Neural progenitor cell (in vitro differentiated cells): ENCODE measurements at regions not wholly inside any gene's neighbourhood (a gene's known extent, or its start where the extent isn't known, plus 50 kb on each side); places are given as distances from the start of the nearest gene placed in this dataset.

Source experiments
- DNase-seq: peaks from one replicate; pipeline ENCODE4 v3.0.0-alpha.2; 2016; ENCODE audit warnings: low spot score
- H2AFZ ChIP-seq: fragments of 200-600 bp; sonication (generic); replicated peaks from 2 replicates; pipeline ENCODE4 v1.6.1; 2016; ENCODE audit warnings: antibody characterized with exemption
- H3F3A ChIP-seq: fragments of 200-600 bp; sonication (generic); 2 replicates; pipeline ENCODE4 v1.6.1; 2016; ENCODE audit warnings: antibody characterized with exemption, low read depth
- H3K27ac ChIP-seq: fragments of 200-600 bp; sonication (generic); 2 replicates; pipeline ENCODE4 v1.5.1; 2016; ENCODE audit warnings: mild to moderate bottlenecking
- H3K27me3 ChIP-seq: fragments of 200-600 bp; sonication (generic); 2 replicates; pipeline ENCODE4 v1.6.1; 2016; ENCODE audit warnings: mild to moderate bottlenecking, moderate library complexity
- H3K36me3 ChIP-seq: fragments of 200-600 bp; sonication (generic); 2 replicates; pipeline ENCODE4 v1.5.1; 2016
- H3K4me1 ChIP-seq: fragments of 200-600 bp; sonication (generic); 2 replicates; pipeline ENCODE4 v1.6.1; 2016; ENCODE audit warnings: mixed run types
- H3K4me2 ChIP-seq: fragments of 200-600 bp; sonication (generic); 2 replicates; pipeline ENCODE4 v1.6.1; 2016
- H3K4me3 ChIP-seq: fragments of 200-600 bp; sonication (generic); 2 replicates; pipeline ENCODE4 v1.5.1; 2016
- H3K79me2 ChIP-seq: fragments of 200-600 bp; sonication (generic); 2 replicates; pipeline ENCODE4 v1.6.1; 2016; ENCODE audit warnings: low read depth
- H3K9ac ChIP-seq: fragments of 200-600 bp; sonication (generic); 2 replicates; pipeline ENCODE4 v1.6.1; 2016
- H3K9me3 ChIP-seq: fragments of 200-600 bp; sonication (generic); 2 replicates; pipeline ENCODE4 v1.5.1; 2016; ENCODE audit warnings: low read depth
- H4K20me1 ChIP-seq: fragments of 200-600 bp; sonication (generic); 2 replicates; pipeline ENCODE4 v1.6.1; 2016; ENCODE audit warnings: low read depth
- H3K27ac Mint-ChIP-seq: 3 replicates; pipeline ENCODE4 v1.8.0; 2021; ENCODE audit warnings: mixed read lengths
- H3K27me3 Mint-ChIP-seq: 2 replicates; pipeline ENCODE4 v1.8.0; 2022; ENCODE audit warnings: low read depth, mild to moderate bottlenecking, inconsistent platforms, moderate library complexity, mixed read lengths; ENCODE audit not compliant: insufficient read depth
- H3K36me3 Mint-ChIP-seq: 3 replicates; pipeline ENCODE4 v1.8.0; 2021; ENCODE audit warnings: mixed read lengths
- H3K4me1 Mint-ChIP-seq: 3 replicates; pipeline ENCODE4 v1.8.0; 2021; ENCODE audit warnings: mixed read lengths
- H3K4me3 Mint-ChIP-seq: 3 replicates; pipeline ENCODE4 v1.8.0; 2021; ENCODE audit warnings: mild to moderate bottlenecking, moderate library complexity, mixed read lengths
- H3K9me3 Mint-ChIP-seq: 3 replicates; pipeline ENCODE4 v1.8.0; 2020; ENCODE audit warnings: mixed read lengths
- EZH2 ChIP-seq: fragments of 200-600 bp; sonication (generic); IDR thresholded peaks from 2 replicates; pipeline ENCODE4 v1.6.1; 2017; ENCODE audit warnings: antibody characterized with exemption, mild to moderate bottlenecking, moderate library complexity
- EZH2phosphoT487 ChIP-seq: fragments of 200-600 bp; sonication (generic); IDR thresholded peaks from 2 replicates; pipeline ENCODE4 v1.6.1; 2017; ENCODE audit warnings: antibody characterized with exemption
- TF ChIP-seq, protein P1 (sequence below): fragments of 200-600 bp; sonication (generic); IDR thresholded peaks from 2 replicates; pipeline ENCODE4 v1.5.1; 2017; ENCODE audit warnings: antibody characterized with exemption, mild to moderate bottlenecking

DNA sequence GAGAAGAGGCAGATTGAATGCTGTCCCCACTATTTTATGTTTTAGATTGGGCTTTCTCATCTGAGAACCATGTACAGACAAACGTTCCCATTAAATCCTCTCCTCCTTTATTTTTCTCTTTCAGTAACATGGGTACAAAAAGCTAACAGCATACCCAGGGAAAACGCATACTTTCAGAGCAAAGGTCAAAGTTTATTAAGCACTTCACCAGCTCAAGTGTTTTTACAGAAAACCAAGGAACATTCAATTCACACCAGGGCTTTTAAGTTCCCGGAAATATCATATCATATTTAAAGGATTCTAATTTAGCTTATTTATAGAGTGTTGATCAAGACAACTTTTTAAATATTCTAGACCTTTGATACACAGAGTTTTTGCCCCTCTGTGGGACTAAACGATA, 271.5 kb upstream of the C1orf87 start:
- Mint-ChIP-seq H3K36me3 (no peaks in the 10 kb centered on the region), H3K27ac (no peak overlapping the region), H3K9me3 (no peaks in the 10 kb centered on the region), H3K4me1 (no peaks in the 10 kb centered on the region), H3K27me3 (no peaks in the 10 kb centered on the region), H3K4me3 (no peak overlapping the region)
- Histone ChIP-seq H3K4me3 (no peak overlapping the region), H3K79me2 (no peaks in the 10 kb centered on the region), H2AFZ (no peak overlapping the region), H3K4me2 (no peak overlapping the region), H3F3A (no peaks in the 10 kb centered on the region), H3K36me3 (no peaks in the 10 kb centered on the region), H4K20me1 (no peaks in the 10 kb centered on the region), H3K9ac (no peak overlapping the region), H3K9me3 (no peaks in the 10 kb centered on the region), H3K27me3 (no peaks in the 10 kb centered on the region), H3K27ac (no peak overlapping the region), H3K4me1 (no peaks in the 10 kb centered on the region)
- DNase-seq, result no peak
- TF ChIP-seq, protein P1, sequence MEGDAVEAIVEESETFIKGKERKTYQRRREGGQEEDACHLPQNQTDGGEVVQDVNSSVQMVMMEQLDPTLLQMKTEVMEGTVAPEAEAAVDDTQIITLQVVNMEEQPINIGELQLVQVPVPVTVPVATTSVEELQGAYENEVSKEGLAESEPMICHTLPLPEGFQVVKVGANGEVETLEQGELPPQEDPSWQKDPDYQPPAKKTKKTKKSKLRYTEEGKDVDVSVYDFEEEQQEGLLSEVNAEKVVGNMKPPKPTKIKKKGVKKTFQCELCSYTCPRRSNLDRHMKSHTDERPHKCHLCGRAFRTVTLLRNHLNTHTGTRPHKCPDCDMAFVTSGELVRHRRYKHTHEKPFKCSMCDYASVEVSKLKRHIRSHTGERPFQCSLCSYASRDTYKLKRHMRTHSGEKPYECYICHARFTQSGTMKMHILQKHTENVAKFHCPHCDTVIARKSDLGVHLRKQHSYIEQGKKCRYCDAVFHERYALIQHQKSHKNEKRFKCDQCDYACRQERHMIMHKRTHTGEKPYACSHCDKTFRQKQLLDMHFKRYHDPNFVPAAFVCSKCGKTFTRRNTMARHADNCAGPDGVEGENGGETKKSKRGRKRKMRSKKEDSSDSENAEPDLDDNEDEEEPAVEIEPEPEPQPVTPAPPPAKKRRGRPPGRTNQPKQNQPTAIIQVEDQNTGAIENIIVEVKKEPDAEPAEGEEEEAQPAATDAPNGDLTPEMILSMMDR, result no peak
- TF ChIP-seq EZH2 (no peak), EZH2phosphoT487 (no peak)

DNA sequence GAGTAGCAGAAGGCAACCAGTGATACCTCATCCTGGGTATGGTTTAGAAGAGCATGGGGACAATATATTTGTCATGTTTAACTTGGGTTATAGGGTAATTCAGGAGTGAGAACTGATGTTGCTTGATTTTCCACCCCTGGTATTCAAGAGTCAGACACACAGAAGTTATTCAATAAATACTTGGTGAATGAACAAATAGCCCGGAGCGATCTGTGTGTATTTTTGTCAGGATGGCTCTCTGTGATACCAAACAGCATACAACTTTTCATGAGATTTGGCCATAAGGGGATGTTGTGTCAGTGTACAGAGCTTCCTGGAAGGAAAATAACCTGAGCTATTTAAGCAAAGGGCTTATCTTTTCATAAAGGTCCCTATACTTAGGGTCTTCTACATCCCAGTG, 270.2 kb upstream of the C1orf87 start:
- no peaks in the 10 kb centered on the region for H3K27me3 ChIP-seq
- no peak overlapping the region for H3K27ac ChIP-seq
- H3K4me1 ChIP-seq, result no peaks in the 10 kb centered on the region
- DNase-seq, result no peak
- H2AFZ ChIP-seq, result no peak overlapping the region
- no peaks in the 10 kb centered on the region for H4K20me1 ChIP-seq
- no peaks in the 10 kb centered on the region for H3K36me3 ChIP-seq
- no peak overlapping the region for H3K4me3 Mint-ChIP-seq
- H3K4me1 Mint-ChIP-seq, result no peaks in the 10 kb centered on the region
- H3K79me2 ChIP-seq, result no peaks in the 10 kb centered on the region
- no peaks in the 10 kb centered on the region for H3K9me3 ChIP-seq
- no peak overlapping the region for H3K9ac ChIP-seq
- H3K4me2 ChIP-seq, result no peak overlapping the region
- TF ChIP-seq, protein P1, result no peak
- TF ChIP-seq EZH2phosphoT487 (no peak), EZH2 (no peak)
- H3F3A ChIP-seq, result no peaks in the 10 kb centered on the region
- no peaks in the 10 kb centered on the region for H3K9me3 Mint-ChIP-seq
- H3K27ac Mint-ChIP-seq, result no peak overlapping the region
- no peak overlapping the region for H3K4me3 ChIP-seq
- H3K27me3 Mint-ChIP-seq, result no peaks in the 10 kb centered on the region
- H3K36me3 Mint-ChIP-seq, result no peaks in the 10 kb centered on the region

DNA sequence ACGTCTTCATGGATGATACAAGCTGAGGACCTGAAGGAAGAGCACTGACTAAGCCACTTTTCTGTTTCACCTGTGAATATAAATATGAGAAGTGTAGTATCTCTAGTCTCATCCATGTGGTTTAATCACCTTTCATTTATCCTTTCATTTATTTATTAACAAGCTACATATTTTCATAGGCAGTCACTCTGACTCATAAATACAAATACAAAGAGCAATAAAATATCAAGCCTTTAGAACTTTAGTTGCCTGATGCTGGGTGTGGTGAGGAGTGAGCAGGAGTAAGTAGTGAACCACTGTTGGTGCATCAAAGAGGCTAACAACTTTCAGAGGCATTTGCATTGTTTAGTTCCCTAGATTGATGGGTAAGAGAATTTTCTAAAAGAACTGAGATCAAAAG, 269.0 kb upstream of the C1orf87 start:
- Histone ChIP-seq H3K9me3 (no peaks in the 10 kb centered on the region), H2AFZ (no peak overlapping the region), H3K4me1 (no peaks in the 10 kb centered on the region), H3K4me3 (no peak overlapping the region), H3K79me2 (no peaks in the 10 kb centered on the region), H3K27me3 (no peaks in the 10 kb centered on the region), H4K20me1 (no peaks in the 10 kb centered on the region), H3F3A (no peaks in the 10 kb centered on the region), H3K27ac (no peak overlapping the region), H3K9ac (no peak overlapping the region), H3K36me3 (no peaks in the 10 kb centered on the region), H3K4me2 (no peak overlapping the region)
- no peaks in the 10 kb centered on the region for H3K9me3 Mint-ChIP-seq
- no peaks in the 10 kb centered on the region for H3K4me1 Mint-ChIP-seq
- H3K36me3 Mint-ChIP-seq, result no peaks in the 10 kb centered on the region
- no peaks in the 10 kb centered on the region for H3K27me3 Mint-ChIP-seq
- no peak overlapping the region for H3K4me3 Mint-ChIP-seq
- H3K27ac Mint-ChIP-seq, result no peak overlapping the region
- TF ChIP-seq, protein P1, result no peak
- TF ChIP-seq EZH2, result no peak
- TF ChIP-seq EZH2phosphoT487, result no peak
- no peak for DNase-seq

DNA sequence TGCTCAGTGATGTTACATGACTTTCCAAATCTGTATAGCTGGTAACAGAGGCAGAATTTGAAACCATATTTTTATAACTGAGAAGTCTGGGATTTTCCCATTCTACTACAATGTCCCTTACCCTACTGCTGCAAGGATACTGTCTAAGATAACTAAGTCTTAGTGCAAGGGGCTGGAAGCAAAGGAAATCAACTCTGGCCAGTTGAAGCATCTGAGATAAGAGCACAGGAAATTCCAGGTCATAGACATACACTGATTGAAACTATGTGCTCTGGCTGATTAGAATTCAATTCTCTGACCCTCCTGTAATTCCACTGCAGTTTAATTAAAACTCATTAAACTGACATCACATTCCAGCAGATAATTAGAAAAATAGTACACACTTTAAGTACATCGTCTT, 267.7 kb upstream of the C1orf87 start:
- Histone ChIP-seq H3K27me3 (no peaks in the 10 kb centered on the region), H3K4me3 (no peak overlapping the region), H3K36me3 (no peaks in the 10 kb centered on the region), H4K20me1 (no peaks in the 10 kb centered on the region), H3K9me3 (no peaks in the 10 kb centered on the region), H3K79me2 (no peaks in the 10 kb centered on the region), H3K9ac (no peak overlapping the region), H3K4me2 (no peak overlapping the region), H2AFZ (no peak overlapping the region), H3K27ac (no peak overlapping the region), H3K4me1 (no peaks in the 10 kb centered on the region), H3F3A (no peaks in the 10 kb centered on the region)
- no peak overlapping the region for H3K27ac Mint-ChIP-seq
- H3K9me3 Mint-ChIP-seq, result no peaks in the 10 kb centered on the region
- H3K36me3 Mint-ChIP-seq, result no peaks in the 10 kb centered on the region
- DNase-seq, result no peak
- no peak overlapping the region for H3K4me3 Mint-ChIP-seq
- no peaks in the 10 kb centered on the region for H3K4me1 Mint-ChIP-seq
- TF ChIP-seq, protein P1, result no peak
- TF ChIP-seq EZH2 (no peak), EZH2phosphoT487 (no peak)
- H3K27me3 Mint-ChIP-seq, result no peaks in the 10 kb centered on the region
